Stomach (tissue), 4 donors: ENCODE measurements at regions not wholly inside any gene's neighbourhood (a gene's known extent, or its start where the extent isn't known, plus 50 kb on each side); places are given as distances from the start of the nearest gene placed in this dataset.

Experiments
- POLR2A ChIP-seq, 4 donors: fragments of 450-650 bp; IDR thresholded peaks; one replicate each; pipeline ENCODE4 v1.6.1; 2016; ENCODE audit warnings: antibody characterized with exemption in 4 of 4, control low read depth in 2 of 4, mild to moderate bottlenecking in 1 of 4, moderate library complexity in 1 of 4
- TF ChIP-seq, protein P1 (sequence below), 7 experiments: fragments of 450-650 bp in 4 of 7; fragments of 200-600 bp in 3 of 7; sonication (generic) in 3 of 7; IDR thresholded peaks; one replicate each; pipeline ENCODE4 v1.5.1; 2016 to 2019; ENCODE audit warnings: antibody characterized with exemption in 7 of 7, control low read depth in 2 of 7, mild to moderate bottlenecking in 1 of 7

DNA sequence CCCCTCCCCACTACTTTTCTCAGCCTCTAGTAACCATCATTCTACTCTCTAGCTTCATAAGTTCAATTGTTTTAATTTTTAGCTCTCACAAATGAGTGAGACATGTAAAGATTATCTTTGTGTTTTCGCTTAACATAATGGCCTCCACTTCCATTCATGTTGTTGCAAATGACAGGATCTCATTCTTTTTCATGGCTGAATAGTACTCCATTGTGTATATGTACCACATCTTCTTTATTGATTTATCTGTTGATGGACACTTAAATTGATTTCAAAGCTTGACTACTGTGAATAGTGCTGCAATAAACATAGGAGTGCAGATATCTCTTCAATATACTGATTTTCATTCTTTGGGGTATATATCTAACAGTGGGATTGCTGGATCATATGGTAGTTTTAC, 699.8 kb upstream of the NR2F2 start:
- TF ChIP-seq, protein P1, sequence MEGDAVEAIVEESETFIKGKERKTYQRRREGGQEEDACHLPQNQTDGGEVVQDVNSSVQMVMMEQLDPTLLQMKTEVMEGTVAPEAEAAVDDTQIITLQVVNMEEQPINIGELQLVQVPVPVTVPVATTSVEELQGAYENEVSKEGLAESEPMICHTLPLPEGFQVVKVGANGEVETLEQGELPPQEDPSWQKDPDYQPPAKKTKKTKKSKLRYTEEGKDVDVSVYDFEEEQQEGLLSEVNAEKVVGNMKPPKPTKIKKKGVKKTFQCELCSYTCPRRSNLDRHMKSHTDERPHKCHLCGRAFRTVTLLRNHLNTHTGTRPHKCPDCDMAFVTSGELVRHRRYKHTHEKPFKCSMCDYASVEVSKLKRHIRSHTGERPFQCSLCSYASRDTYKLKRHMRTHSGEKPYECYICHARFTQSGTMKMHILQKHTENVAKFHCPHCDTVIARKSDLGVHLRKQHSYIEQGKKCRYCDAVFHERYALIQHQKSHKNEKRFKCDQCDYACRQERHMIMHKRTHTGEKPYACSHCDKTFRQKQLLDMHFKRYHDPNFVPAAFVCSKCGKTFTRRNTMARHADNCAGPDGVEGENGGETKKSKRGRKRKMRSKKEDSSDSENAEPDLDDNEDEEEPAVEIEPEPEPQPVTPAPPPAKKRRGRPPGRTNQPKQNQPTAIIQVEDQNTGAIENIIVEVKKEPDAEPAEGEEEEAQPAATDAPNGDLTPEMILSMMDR (IDR thresholded peaks at IDR 0.05): no peak
- TF ChIP-seq POLR2A (IDR thresholded peaks at IDR 0.05): no peak
